ENCODE measurements at regions not wholly inside any gene's neighbourhood (a gene's known extent, or its start where the extent isn't known, plus 50 kb on each side); places are given as distances from the start of the nearest gene placed in this dataset.
"Not testable (repeated sequence)": the region's sequence is repeated elsewhere in the genome, so short reads cannot be mapped to it uniquely, and the experiment has no call there.

DNA sequence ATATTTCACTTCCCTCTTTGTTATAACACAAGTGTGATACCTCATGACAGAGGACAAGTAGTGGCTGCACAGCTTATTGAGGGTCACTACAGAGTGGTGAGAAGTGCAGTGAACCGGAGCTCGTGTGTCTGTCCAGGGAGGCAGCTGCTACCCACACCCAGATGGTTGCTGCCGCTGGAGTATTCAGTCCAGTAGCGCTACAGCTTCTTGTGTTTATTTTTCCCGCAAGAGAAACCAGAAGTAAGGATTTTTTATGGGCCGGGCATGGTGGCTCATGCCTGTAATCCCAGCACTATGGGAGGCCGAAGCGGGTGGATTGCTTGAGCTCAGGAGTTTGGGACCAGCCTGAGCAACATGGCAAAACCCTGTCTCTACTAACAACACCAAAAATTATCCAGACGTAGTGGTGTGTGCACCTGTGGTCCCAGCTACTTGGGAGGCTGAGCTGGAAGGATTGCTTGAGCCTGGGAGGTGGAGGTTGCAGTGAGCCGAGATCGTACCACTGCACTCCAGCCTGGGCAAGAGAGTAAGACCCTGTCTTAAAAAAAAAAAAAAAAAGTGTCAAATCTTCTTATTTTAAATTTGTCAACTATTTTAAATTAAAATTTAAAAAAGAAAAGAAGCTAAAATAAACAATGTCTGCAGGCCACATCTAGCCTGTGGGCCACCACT, 213.5 kb upstream of the MSX2 start:
- TF ChIP-seq POLR2A (IDR thresholded peaks at IDR 0.05; ENCODE audit: low read depth, low read length); PAX5 (IDR thresholded peaks at IDR 0.05; ENCODE audit: insufficient read depth, low read length, severe bottlenecking); POLR2AphosphoS5 (IDR thresholded peaks at IDR 0.05; ENCODE audit: low read depth, low read length); TAF1 (IDR thresholded peaks at IDR 0.05; ENCODE audit: low read depth, low read length); SPI1 (IDR thresholded peaks at IDR 0.05; ENCODE audit: low read depth, low read length); POU2F2 (IDR thresholded peaks at IDR 0.05; ENCODE audit: low read depth, low read length): not testable (repeated sequence)

Measured in GM12891 (cell line).